Transverse colon (tissue), 4 donors: ENCODE measurements at regions not wholly inside any gene's neighbourhood (a gene's known extent, or its start where the extent isn't known, plus 50 kb on each side); places are given as distances from the start of the nearest gene placed in this dataset.

Experiments used
- DNase-seq: peaks from one replicate; pipeline ENCODE4 v3.0.0-alpha.2; 2019
- H3K27ac ChIP-seq, 4 donors: fragments of 200-600 bp; sonication (generic); 2 replicates each; pipeline ENCODE4 v1.5.1; 2016 to 2018; ENCODE audit warnings: inconsistent platforms in 4 of 4
- H3K27me3 ChIP-seq: fragments of 200-600 bp; sonication (generic); 2 replicates; pipeline ENCODE4 v1.5.1; 2017; ENCODE audit warnings: inconsistent platforms
- H3K36me3 ChIP-seq, 4 donors: fragments of 200-600 bp; sonication (generic); 2 replicates each; pipeline ENCODE4 v1.5.1; 2017 to 2019; ENCODE audit warnings: inconsistent platforms in 4 of 4
- H3K4me1 ChIP-seq, 4 donors: fragments of 200-600 bp; sonication (generic); 2 replicates each; pipeline ENCODE4 v1.5.1; 2017 to 2020; ENCODE audit warnings: inconsistent platforms in 4 of 4
- H3K4me3 ChIP-seq, 4 donors: fragments of 200-600 bp; sonication (generic); 1 replicate in 1 of 4; 2 replicates in 3 of 4; pipeline versions ENCODE4 v1.5.1 to v1.6.1; 2017 to 2019; ENCODE audit warnings: inconsistent platforms in 4 of 4
- H3K9me3 ChIP-seq, 2 donors: fragments of 200-600 bp; sonication (generic); 2 replicates each; pipeline ENCODE4 v1.5.1; 2017 to 2019; ENCODE audit warnings: inconsistent platforms in 2 of 2
- CTCF ChIP-seq, 5 experiments: fragments of 200-600 bp in 3 of 5; fragments of 450-650 bp in 2 of 5; sonication (generic) in 3 of 5; IDR thresholded peaks; 1 replicate in 2 of 5; 2 replicates in 3 of 5; pipeline ENCODE4 v1.5.1; 2016 to 2017; ENCODE audit warnings: antibody characterized with exemption in 5 of 5, inconsistent platforms in 3 of 5, mild to moderate bottlenecking in 2 of 5, moderate library complexity in 1 of 5
- EP300 ChIP-seq: sonication (generic); formaldehyde crosslinking; IDR thresholded peaks from one replicate; pipeline ENCODE4 v1.6.1; 2017; ENCODE audit warnings: antibody characterized with exemption, low read depth
- POLR2A ChIP-seq: fragments of 450-650 bp; IDR thresholded peaks from one replicate; pipeline ENCODE4 v1.6.1; 2016; ENCODE audit warnings: antibody characterized with exemption, mild to moderate bottlenecking, moderate library complexity
- POLR2AphosphoS5 ChIP-seq, 3 donors: sonication (generic); formaldehyde crosslinking; IDR thresholded peaks; one replicate each; pipeline ENCODE4 v1.6.1; 2016; ENCODE audit warnings: antibody characterized with exemption in 3 of 3
- WGBS, 2 donors: methylation state at CpG; one replicate each; pipeline ENCODE4 v1.1.5; 2018; ENCODE audit warnings: low coverage in 1 of 2; 5-methylcytosine and 5-hydroxymethylcytosine counted together
- in situ Hi-C, 4 donors: fragments of 200-750 bp; cut with MboI; loops; one replicate each; pipeline versions ENCODE4 v1.15.0 to v1.15.1; 2017; ENCODE audit warnings: low sequenced_read_pairs in 3 of 4, low pct_ligation_motif_present in 1 of 4, low pct_unique_long_range_greater_than_20kb in 1 of 4
- intact Hi-C: fragments of 100-400 bp; cut with DNase I; formaldehyde crosslinking; loops from one replicate; pipeline ENCODE4 v1.15.1; 2023; ENCODE audit warnings: low total_unique reads

DNA sequence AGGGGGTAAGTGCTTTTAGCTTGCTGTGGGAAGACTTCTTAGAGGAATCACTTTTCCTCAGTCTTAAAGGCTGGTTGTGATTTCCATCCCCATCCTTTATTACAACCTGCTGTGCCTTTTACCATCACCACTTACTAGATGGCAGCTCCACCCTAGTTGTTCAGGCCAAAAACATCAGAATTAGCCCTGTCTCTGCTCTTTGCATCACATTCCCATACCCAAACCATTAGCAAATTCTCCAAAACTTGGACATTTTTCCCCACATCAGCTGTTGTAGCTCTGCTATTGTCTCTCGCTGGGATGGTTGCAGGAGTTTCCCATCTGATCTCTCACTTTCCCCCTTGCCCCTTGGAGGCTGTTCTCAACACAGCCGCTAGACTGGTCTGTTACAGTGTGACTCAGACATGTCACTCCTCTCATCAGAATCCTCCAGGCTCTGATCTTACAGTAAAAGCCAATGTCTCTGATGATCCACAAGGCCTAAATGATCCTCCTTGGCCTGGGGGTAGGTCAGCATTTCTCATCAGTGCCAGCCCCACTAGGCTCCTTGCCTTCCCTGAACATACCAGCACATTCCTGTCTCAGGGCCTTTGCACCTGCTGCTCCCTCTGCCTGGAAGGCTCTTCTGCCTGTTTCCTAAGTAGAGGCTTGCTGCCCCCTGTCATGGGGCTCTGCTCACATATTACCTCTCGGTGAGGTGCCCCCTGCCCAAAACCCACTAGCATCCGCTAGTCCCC is 102.5 kb downstream of the BEGAIN start:
- WGBS, 2 donors = 98 to 100% methylated on average over 2 to 4 of the region's 4 CpGs
- TF ChIP-seq POLR2AphosphoS5 (IDR thresholded peaks at IDR 0.05) (no peak), CTCF (IDR thresholded peaks at IDR 0.05) (no peak), EP300 (no peak), POLR2A (no peak)
- in situ Hi-C loops = no loop called here

DNA sequence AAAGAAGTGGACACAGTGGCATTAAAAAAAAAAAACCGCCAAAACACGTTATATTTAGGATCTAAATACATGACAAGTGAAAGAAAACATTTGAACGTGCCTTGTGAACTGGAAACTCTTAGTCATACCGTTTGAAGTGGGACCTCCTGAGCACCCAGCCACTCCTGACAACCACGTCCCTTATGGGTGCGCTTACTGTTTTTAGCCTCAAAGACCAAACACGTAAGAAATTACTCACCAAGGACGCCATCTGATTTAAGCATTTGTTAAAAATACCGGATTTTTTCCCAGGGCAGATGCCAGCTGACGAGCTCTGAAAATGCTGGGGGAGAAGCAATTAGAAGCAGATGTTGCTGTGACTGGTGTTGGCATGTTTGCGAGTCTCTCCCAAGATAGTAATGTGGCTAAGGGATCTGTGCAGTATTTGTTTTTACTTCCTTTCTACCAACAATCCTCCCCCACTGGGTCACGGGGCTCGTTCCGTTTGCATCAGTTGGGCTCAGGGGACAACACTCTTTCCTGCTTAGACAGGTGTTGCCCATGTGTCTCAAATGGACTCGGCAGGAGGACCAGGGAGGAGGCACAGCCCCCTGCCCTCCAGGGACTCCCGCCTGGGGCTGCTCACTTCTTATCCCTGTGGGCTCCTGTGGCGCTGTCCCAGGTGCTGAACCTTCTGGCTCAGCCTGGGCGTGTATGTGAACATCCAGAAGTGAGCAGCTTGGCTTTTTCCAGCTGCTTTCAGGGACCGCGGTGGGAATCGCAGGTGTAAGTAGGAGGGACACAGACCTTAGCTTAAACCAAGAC is 101.0 kb downstream of the BEGAIN start:
- H3K4me3 ChIP-seq = no peak overlapping the region
- in situ Hi-C loops (no loop called here), intact Hi-C loops (no loop called here)
- no peaks in the 10 kb centered on the region for H3K36me3 ChIP-seq
- TF ChIP-seq POLR2A = no peak
- no peak for TF ChIP-seq CTCF (IDR thresholded peaks at IDR 0.05)
- no peak for TF ChIP-seq EP300
- no peak for TF ChIP-seq POLR2AphosphoS5 (IDR thresholded peaks at IDR 0.05)
- H3K27me3 ChIP-seq = no peaks in the 10 kb centered on the region
- H3K9me3 ChIP-seq = no peaks in the 10 kb centered on the region
- peak; percentile 34 for DNase-seq
- WGBS, 2 donors = 58 to 87% methylated on average over 6 to 21 of the region's 21 CpGs
- no peak overlapping the region for H3K27ac ChIP-seq
- H3K4me1 ChIP-seq = no peaks in the 10 kb centered on the region

More for the DNA sequence above, 102.5 kb downstream of the BEGAIN start:
- Histone ChIP-seq H3K36me3 (no peaks in the 10 kb centered on the region), H3K4me3 (no peak overlapping the region), H3K27me3 (no peaks in the 10 kb centered on the region), H3K27ac (no peak overlapping the region), H3K9me3 (no peaks in the 10 kb centered on the region), H3K4me1 (no peaks in the 10 kb centered on the region)
- intact Hi-C loops = no loop called here
- no peak for DNase-seq
